Skeletal muscle satellite cell (primary cell): ENCODE measurements at regions not wholly inside any gene's neighbourhood (a gene's known extent, or its start where the extent isn't known, plus 50 kb on each side); places are given as distances from the start of the nearest gene placed in this dataset.

Source experiments
- H3K27me3 ChIP-seq: 2 replicates; pipeline ENCODE4 v1.7.0; 2013; ENCODE audit warnings: low read length; ENCODE audit not compliant: control insufficient read depth, insufficient read depth
- H3K36me3 ChIP-seq: 2 replicates; pipeline ENCODE4 v1.7.0; 2013; ENCODE audit warnings: mild to moderate bottlenecking, control low read depth, low read length; ENCODE audit not compliant: insufficient read depth
- H3K4me1 ChIP-seq: 2 replicates; pipeline ENCODE4 v1.7.0; 2013; ENCODE audit warnings: low read length; ENCODE audit not compliant: control insufficient read depth, insufficient read depth
- H3K4me2 ChIP-seq: 2 replicates; pipeline ENCODE4 v1.7.0; 2013; ENCODE audit warnings: mild to moderate bottlenecking, low read length
- H3K4me3 ChIP-seq: 2 replicates; pipeline ENCODE4 v1.7.0; 2013; ENCODE audit warnings: low read length
- H3K9ac ChIP-seq: 2 replicates; pipeline ENCODE4 v1.7.0; 2013; ENCODE audit warnings: mild to moderate bottlenecking, low read depth, low read length, moderate library complexity
- H3K9me3 ChIP-seq: replicated peaks from 2 replicates; pipeline ENCODE4 v1.7.0; 2013; ENCODE audit warnings: mild to moderate bottlenecking, control low read depth, low read length

DNA sequence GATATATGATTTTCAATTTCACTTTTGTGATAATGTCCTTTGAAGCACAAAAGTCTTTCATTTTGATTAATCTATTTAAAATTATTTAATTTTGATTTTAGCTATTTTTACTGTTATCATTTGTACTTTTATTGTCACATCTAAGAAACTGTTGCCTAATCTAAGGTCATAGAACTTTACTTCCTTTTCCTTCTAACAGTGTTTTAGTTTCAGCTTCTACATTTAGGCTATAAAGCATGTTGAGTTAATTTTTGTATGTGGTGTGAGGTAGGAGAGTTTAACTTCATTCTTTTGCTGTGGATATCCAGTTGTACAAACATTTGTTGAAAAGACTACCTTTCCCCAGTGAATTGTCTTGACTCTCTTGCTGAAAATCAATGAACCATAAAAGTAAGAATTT is 204.5 kb downstream of the TM2D1 start:
- no peak overlapping the region for H3K4me3 ChIP-seq
- H3K36me3 ChIP-seq = no peaks in the 10 kb centered on the region
- H3K9me3 ChIP-seq = no peaks in the 10 kb centered on the region
- H3K9ac ChIP-seq = no peak overlapping the region
- no peaks in the 10 kb centered on the region for H3K27me3 ChIP-seq
- no peaks in the 10 kb centered on the region for H3K4me1 ChIP-seq
- H3K4me2 ChIP-seq = no peak overlapping the region

DNA sequence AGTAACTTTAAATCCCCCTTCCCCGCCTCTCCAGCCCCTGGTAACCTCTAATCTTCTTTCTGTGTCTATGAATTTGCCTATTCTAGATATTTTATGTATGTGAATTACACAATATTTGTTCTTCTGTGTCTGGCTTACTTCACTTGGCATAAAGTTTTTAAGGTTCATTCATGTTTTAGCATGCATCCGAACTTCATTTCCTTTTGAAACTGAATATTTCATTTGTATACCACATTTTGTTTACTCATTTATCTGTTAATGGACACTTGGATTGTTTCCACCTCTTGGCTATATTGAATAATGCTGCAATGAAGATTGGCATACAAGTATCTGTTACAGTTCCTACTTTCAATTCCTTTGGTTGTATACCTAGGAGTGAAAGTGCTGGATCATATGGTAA is 205.3 kb downstream of the TM2D1 start:
- H3K9me3 ChIP-seq = no peaks in the 10 kb centered on the region
- H3K4me3 ChIP-seq = no peak overlapping the region
- no peaks in the 10 kb centered on the region for H3K4me1 ChIP-seq
- no peak overlapping the region for H3K9ac ChIP-seq
- H3K27me3 ChIP-seq = no peaks in the 10 kb centered on the region
- H3K36me3 ChIP-seq = no peaks in the 10 kb centered on the region
- H3K4me2 ChIP-seq = no peak overlapping the region

DNA sequence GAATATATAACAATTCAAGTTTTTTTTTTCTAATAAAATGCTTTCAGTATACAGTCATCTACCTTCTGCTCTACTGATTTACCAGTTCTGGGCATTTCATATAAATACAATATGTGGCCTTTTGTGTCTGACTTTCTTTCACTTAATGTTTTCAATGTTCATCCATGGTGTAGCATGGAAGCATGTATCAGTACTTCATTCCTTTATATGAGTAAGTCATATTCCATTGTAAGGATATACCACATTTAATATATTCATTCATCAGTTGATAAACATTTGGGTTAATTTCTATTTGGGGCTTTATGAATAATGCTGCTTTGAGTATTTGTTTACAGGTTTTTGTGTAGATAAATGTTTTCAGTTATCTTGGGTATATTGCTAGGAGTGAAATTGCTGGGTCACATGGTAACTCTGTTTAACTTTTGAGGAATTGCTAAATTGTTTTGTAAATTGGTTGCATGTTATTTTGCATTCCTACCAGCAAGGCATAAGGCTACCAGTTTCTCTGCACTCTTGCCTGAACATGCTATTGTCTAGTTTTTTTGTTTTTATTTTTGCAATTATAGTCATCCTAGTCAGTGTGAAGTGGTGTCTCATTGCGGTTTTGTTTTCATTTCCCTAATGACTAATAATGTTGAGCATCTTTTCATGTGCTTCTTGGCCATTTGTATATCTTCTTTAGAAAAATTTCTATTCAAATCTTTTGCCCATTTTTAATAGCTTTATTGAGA is 206.1 kb downstream of the TM2D1 start:
- H3K36me3 ChIP-seq = no peaks in the 10 kb centered on the region
- no peak overlapping the region for H3K4me2 ChIP-seq
- no peaks in the 10 kb centered on the region for H3K9me3 ChIP-seq
- no peaks in the 10 kb centered on the region for H3K4me1 ChIP-seq
- H3K27me3 ChIP-seq = no peaks in the 10 kb centered on the region
- no peak overlapping the region for H3K4me3 ChIP-seq
- H3K9ac ChIP-seq = no peak overlapping the region

DNA sequence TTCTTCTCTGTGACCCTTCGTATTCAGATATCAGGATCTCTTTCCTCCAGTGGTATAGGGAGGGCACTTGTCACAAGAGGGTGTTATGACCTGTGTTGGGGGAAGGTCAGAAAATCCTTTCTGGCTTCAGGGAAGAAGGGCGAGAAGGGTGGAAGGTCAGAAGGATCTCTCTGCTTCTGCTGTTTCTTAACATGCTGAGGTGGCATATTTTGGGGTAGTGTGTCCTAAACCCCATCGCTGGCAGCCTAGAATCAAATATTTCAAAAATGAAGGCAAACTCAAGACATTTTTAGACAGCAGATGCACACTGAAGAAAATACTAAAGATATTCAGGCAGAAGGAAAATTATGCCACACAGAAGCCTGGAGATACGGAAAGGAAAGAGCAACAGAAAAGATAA is 207.6 kb downstream of the TM2D1 start:
- no peaks in the 10 kb centered on the region for H3K27me3 ChIP-seq
- H3K9ac ChIP-seq = no peak overlapping the region
- H3K4me2 ChIP-seq = no peak overlapping the region
- H3K4me1 ChIP-seq = no peaks in the 10 kb centered on the region
- H3K4me3 ChIP-seq = no peak overlapping the region
- H3K9me3 ChIP-seq = no peaks in the 10 kb centered on the region
- H3K36me3 ChIP-seq = no peaks in the 10 kb centered on the region

DNA sequence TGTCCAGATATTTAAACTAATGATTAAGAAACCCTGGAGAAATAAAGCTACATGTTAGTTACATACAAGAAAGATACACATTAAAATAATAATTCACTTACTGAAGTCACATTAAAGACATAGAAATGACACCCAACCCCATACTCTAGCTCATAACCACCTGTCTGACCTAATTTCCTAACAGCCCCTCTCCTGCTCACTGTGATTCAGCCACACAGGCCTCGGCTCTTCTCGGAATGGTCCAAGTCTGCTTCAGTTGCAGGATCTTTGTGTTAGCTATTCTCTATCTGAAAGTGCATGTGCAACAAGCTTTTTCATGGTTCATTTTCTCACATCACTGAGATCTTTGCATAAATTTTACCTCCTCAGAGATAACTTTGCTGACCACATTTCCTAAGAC is 209.8 kb downstream of the TM2D1 start:
- Histone ChIP-seq H3K4me2 (no peak overlapping the region), H3K9me3 (no peaks in the 10 kb centered on the region), H3K27me3 (no peaks in the 10 kb centered on the region), H3K4me1 (no peaks in the 10 kb centered on the region), H3K36me3 (no peaks in the 10 kb centered on the region), H3K4me3 (no peak overlapping the region), H3K9ac (no peak overlapping the region)
